ENCODE measurements at regions not wholly inside any gene's neighbourhood (a gene's known extent, or its start where the extent isn't known, plus 50 kb on each side); places are given as distances from the start of the nearest gene placed in this dataset.

GRCh38 chr18:4847056-4847455, 350.0 kb downstream of the AKAIN1 start:
- no peak for DNase-seq

GRCh38 chr18:4844320-4844719, 352.7 kb downstream of the AKAIN1 start:
- DNase-seq: no peak

- no peak for DNase-seq
Measured at GRCh38 chr18:4843771-4844170, 353.3 kb downstream of the AKAIN1 start.

GRCh38 chr18:4842751-4843150, 354.3 kb downstream of the AKAIN1 start:
- no peak for DNase-seq

- no peak for DNase-seq
Measured at GRCh38 chr18:4842287-4842686, 354.8 kb downstream of the AKAIN1 start.

GRCh38 chr18:4839639-4840038, 357.4 kb downstream of the AKAIN1 start:
- no peak for DNase-seq

- DNase-seq: no peak
Measured at GRCh38 chr18:4836141-4836540, 360.9 kb downstream of the AKAIN1 start.

- no peak for DNase-seq
Measured at GRCh38 chr18:4831791-4832375, 365.2 kb downstream of the AKAIN1 start.

GRCh38 chr18:4831127-4831526, 365.9 kb downstream of the AKAIN1 start:
- DNase-seq: no peak

- DNase-seq: no peak
Measured at GRCh38 chr18:4823091-4823490, 368.0 kb upstream of the DLGAP1 start.

GRCh38 chr18:4821801-4822200, 366.7 kb upstream of the DLGAP1 start:
- DNase-seq: no peak

GRCh38 chr18:4817665-4818064, 362.6 kb upstream of the DLGAP1 start:
- no peak for DNase-seq

- no peak for DNase-seq
Measured at GRCh38 chr18:4813708-4814107, 358.6 kb upstream of the DLGAP1 start.

- DNase-seq: no peak
Measured at GRCh38 chr18:4808891-4809290, 353.8 kb upstream of the DLGAP1 start.

- no peak for DNase-seq
Measured at GRCh38 chr18:4807604-4808293, 352.6 kb upstream of the DLGAP1 start.

- no peak for DNase-seq
Measured at GRCh38 chr18:4806331-4806730, 351.2 kb upstream of the DLGAP1 start.

- DNase-seq: no peak
Measured at GRCh38 chr18:4802296-4802695, 347.2 kb upstream of the DLGAP1 start.

- no peak for DNase-seq
Measured at GRCh38 chr18:4801151-4801550, 346.0 kb upstream of the DLGAP1 start.

GRCh38 chr18:4797002-4797685, 342.0 kb upstream of the DLGAP1 start:
- no peak for DNase-seq

- no peak for DNase-seq
Measured at GRCh38 chr18:4789506-4789905, 334.4 kb upstream of the DLGAP1 start.

- no peak for DNase-seq
Measured at GRCh38 chr18:4781873-4782272, 326.8 kb upstream of the DLGAP1 start.

GRCh38 chr18:4765401-4765800, 310.3 kb upstream of the DLGAP1 start:
- DNase-seq: no peak

- DNase-seq: no peak
Measured at GRCh38 chr18:4762330-4762729, 307.2 kb upstream of the DLGAP1 start.

GRCh38 chr18:4758980-4759379, 303.9 kb upstream of the DLGAP1 start:
- DNase-seq: no peak
